Fibroblast of the aortic adventitia (primary cell): ENCODE measurements at regions not wholly inside any gene's neighbourhood (a gene's known extent, or its start where the extent isn't known, plus 50 kb on each side); places are given as distances from the start of the nearest gene placed in this dataset.

Source experiments
- DNase-seq: peaks from one replicate; pipeline ENCODE4 v3.0.0-alpha.2; 2010; ENCODE audit warnings: low read depth
- H3K4me3 ChIP-seq: 2 replicates; pipeline ENCODE4 v1.5.1; 2011; ENCODE audit warnings: low read depth, mild to moderate bottlenecking, control low read depth, low read length, moderate library complexity
- TF ChIP-seq, protein P1 (sequence below): IDR thresholded peaks from 2 replicates; pipeline ENCODE4 v1.5.1; 2011; ENCODE audit warnings: mild to moderate bottlenecking, low read length, control low read depth, inconsistent platforms; ENCODE audit not compliant: insufficient read depth

DNA sequence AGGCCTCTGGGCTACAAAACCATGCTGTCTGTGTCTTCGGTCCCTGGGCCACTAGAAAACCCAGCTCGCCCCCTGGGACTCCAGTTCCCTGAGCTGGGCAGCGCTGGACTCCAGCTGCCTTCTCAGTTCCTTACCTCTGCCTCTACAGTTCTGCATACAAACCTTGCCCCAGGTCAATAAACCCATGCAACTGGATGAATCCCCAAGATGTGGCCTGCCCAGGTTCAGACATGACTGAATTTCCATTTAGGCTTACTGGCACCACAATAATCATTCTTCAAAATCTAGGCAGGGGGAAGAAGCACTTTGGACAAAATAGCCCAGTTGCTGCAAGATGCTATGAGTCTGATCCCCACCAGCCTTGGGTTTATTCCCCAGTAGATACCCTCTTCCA is 159.5 kb downstream of the RRAGC start:
- TF ChIP-seq, protein P1, sequence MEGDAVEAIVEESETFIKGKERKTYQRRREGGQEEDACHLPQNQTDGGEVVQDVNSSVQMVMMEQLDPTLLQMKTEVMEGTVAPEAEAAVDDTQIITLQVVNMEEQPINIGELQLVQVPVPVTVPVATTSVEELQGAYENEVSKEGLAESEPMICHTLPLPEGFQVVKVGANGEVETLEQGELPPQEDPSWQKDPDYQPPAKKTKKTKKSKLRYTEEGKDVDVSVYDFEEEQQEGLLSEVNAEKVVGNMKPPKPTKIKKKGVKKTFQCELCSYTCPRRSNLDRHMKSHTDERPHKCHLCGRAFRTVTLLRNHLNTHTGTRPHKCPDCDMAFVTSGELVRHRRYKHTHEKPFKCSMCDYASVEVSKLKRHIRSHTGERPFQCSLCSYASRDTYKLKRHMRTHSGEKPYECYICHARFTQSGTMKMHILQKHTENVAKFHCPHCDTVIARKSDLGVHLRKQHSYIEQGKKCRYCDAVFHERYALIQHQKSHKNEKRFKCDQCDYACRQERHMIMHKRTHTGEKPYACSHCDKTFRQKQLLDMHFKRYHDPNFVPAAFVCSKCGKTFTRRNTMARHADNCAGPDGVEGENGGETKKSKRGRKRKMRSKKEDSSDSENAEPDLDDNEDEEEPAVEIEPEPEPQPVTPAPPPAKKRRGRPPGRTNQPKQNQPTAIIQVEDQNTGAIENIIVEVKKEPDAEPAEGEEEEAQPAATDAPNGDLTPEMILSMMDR: no peak
- H3K4me3 ChIP-seq: no peak overlapping the region
- no peak for DNase-seq

DNA sequence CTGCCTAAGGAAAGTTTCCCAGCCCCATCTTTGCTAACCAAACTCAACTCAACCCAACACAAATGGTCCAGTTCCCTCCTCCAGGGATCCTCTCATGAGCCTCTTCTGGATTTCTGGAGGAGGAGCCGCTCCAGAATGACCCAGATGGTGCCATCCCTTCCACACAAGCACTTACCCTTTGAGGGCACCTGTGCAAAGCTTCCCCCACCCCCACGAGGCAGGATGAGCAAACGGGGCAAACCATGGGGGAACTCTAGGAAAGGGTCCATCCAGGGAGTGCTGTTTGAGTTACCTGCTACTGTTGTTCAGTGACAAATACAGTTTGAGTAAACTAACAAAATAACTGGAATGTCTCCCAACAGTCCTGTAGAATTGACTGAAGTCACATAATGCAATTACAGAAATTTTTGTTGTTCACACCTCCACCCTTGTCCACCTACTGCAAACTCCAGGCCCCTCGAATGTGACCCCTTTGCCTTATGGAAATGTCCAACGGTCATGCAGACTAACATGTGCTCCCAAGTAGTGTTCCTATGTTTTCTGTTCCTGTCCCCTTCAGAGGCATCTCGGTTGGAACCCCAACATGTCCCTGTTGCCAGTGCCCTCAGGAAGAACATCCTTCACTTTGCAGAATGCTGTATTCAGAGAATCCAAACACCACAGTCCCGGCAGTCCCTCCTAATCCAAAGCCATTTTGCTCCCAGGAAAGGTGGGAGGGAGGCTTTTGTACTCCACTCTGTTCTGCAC is 160.1 kb downstream of the RRAGC start:
- TF ChIP-seq, protein P1: no peak
- no peak for DNase-seq
- no peak overlapping the region for H3K4me3 ChIP-seq

DNA sequence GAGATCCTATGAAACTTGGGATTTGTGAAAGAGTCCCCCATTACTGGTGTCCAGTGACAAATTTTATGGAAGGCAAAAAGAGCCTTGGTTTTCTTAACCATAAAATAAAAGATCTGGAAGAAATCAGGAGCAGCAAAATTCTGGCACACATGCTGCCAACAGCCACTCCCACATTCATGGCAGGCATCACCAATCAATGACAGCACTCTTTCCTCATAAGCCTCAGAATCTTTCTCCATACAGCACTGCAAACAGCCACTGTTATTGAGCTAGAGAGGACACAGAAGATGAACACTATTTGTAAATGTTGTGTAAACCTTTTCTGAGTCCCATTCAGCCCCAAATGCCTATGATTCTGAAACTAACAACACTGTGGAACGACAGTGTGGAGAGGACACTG is 162.2 kb downstream of the RRAGC start:
- no peak overlapping the region for H3K4me3 ChIP-seq
- TF ChIP-seq, protein P1: no peak
- DNase-seq: no peak

DNA sequence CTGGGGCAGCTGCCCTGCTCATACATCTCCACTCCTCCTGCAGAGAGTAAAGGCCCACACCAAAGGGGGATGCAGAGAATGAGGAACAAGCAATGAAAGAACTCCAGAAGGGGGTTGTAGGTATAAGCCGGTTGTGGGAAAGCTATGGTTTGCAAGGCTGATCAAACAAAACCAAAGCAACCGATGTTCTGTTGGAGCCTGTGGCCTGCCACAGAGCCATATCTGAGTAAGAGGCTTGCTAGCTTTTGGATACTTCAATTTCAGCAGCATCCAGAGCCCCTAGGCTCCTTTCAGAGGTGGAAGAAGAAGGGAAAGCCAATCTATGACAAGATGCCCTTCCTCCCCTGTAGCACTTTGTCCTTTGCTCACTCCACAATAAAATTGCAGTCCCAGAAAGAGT is 163.2 kb downstream of the RRAGC start:
- no peak overlapping the region for H3K4me3 ChIP-seq
- no peak for DNase-seq
- TF ChIP-seq, protein P1: no peak

DNA sequence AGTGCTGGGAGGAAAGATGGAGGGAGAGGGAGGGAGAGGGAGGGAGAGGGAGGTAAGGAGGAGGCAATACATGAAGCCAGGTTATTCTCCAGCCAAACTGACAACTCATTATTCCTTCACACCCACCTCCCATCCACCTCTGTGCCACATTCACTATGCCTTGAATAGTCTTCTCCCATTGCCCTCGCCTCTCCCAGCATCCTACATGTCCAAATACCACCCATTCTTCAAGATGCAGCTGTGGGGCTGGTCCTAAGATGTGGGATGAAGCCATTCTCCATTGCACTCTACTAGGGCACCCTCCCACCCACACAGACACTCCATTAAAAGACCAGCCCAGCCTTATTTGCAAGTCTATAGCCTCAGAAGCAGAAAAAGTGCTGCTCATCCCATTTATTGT is 165.8 kb downstream of the RRAGC start:
- H3K4me3 ChIP-seq: no peak overlapping the region
- DNase-seq: no peak
- TF ChIP-seq, protein P1: no peak

DNA sequence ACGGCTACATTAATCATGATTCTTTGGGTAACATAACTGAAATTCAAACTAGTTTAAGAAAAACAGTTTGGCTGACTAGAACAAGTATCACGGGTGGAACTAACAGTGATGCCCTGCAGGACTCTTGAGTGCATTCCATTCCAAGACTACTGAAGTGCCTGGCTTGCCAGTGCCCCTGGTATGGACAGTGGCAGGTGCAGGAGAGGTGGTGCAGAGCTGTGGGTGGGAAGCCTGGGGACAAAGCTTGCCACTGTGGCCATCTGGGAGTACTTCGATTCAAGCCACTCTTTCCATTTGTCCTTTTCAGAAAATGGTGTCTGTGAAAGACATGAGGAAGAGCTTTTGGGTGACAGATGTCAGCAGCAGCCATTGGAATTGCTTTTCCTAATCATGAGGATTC is 166.5 kb downstream of the RRAGC start:
- DNase-seq: no peak
- H3K4me3 ChIP-seq: no peak overlapping the region
- TF ChIP-seq, protein P1: no peak
